Thyroid gland (tissue), 4 donors: ENCODE measurements at regions not wholly inside any gene's neighbourhood (a gene's known extent, or its start where the extent isn't known, plus 50 kb on each side); places are given as distances from the start of the nearest gene placed in this dataset.

ENCODE experiments used
- DNase-seq, 2 donors: peaks; one replicate each; pipeline ENCODE4 v3.0.0-alpha.2; 2019
- H3K27ac ChIP-seq, 3 donors: fragments of 200-600 bp; sonication (generic); 1 replicate in 2 of 3; 2 replicates in 1 of 3; pipeline ENCODE4 v1.5.1; 2016 to 2019; ENCODE audit warnings: mild to moderate bottlenecking in 1 of 3, moderate library complexity in 1 of 3
- H3K27me3 ChIP-seq: fragments of 200-600 bp; sonication (generic); one replicate; pipeline ENCODE4 v1.5.1; 2019
- H3K36me3 ChIP-seq, 2 donors: fragments of 200-600 bp; sonication (generic); one replicate each; pipeline ENCODE4 v1.5.1; 2016 to 2019
- H3K4me1 ChIP-seq, 2 donors: fragments of 200-600 bp; sonication (generic); one replicate each; pipeline ENCODE4 v1.5.1; 2017 to 2019
- H3K4me3 ChIP-seq, 3 donors: fragments of 200-600 bp; sonication (generic); replicated peaks in 1 of 3; 1 replicate in 2 of 3; 2 replicates in 1 of 3; pipeline ENCODE4 v1.5.1; 2016; ENCODE audit warnings: mild to moderate bottlenecking in 1 of 3
- H3K9me3 ChIP-seq: fragments of 200-600 bp; sonication (generic); one replicate; pipeline ENCODE4 v1.5.1; 2017
- CTCF ChIP-seq, 6 experiments: fragments of 200-600 bp in 3 of 6; fragments of 450-650 bp in 3 of 6; sonication (generic) in 3 of 6; IDR thresholded peaks; one replicate each; pipeline ENCODE4 v1.5.1; 2016 to 2019; ENCODE audit warnings: antibody characterized with exemption in 6 of 6, mild to moderate bottlenecking in 2 of 6, inconsistent platforms in 1 of 6, moderate library complexity in 1 of 6
- POLR2A ChIP-seq, 2 donors: fragments of 450-650 bp; IDR thresholded peaks; one replicate each; pipeline ENCODE4 v1.6.1; 2017; ENCODE audit warnings: antibody characterized with exemption in 2 of 2, mild to moderate bottlenecking in 2 of 2, moderate library complexity in 1 of 2
- WGBS, 2 donors: methylation state at CpG; one replicate each; pipeline ENCODE4 v1.1.5; 2017; 5-methylcytosine and 5-hydroxymethylcytosine counted together
- intact Hi-C: fragments of 100-400 bp; cut with DNase I; formaldehyde crosslinking; loops from one replicate; pipeline ENCODE4 v1.15.1; 2023

DNA sequence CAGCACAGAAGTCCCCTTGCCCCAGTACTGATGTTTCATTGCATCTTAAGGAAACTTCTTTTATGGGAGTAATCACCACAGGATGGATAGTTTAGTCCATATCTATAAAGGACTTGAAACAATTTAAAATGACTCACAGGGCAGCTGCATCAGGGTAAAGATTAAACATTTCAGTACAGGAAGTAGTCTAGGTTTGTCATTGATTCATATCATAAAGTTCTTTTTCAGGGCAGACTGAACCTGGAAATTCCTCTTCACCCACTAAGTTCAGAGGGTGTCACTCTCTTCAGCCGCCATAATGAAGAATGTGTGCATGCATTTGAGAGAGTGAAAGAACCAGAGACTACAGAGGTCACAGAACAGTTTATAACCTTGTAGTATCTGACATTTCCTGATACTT, 296.3 kb upstream of the JAG1 start:
- H3K27me3 ChIP-seq: no peaks in the 10 kb centered on the region
- no peaks in the 10 kb centered on the region for H3K9me3 ChIP-seq
- no peaks in the 10 kb centered on the region for H3K4me1 ChIP-seq
- no peak for TF ChIP-seq CTCF (IDR thresholded peaks at IDR 0.05)
- no peak for TF ChIP-seq POLR2A (IDR thresholded peaks at IDR 0.05)
- intact Hi-C loops: no loop called here
- H3K27ac ChIP-seq: no peak overlapping the region
- WGBS, 2 donors: 94 to 97% methylated on average over 1 of the region's 1 CpG
- no peak overlapping the region for H3K4me3 ChIP-seq
- H3K36me3 ChIP-seq: no peaks in the 10 kb centered on the region
- no peak for DNase-seq

DNA sequence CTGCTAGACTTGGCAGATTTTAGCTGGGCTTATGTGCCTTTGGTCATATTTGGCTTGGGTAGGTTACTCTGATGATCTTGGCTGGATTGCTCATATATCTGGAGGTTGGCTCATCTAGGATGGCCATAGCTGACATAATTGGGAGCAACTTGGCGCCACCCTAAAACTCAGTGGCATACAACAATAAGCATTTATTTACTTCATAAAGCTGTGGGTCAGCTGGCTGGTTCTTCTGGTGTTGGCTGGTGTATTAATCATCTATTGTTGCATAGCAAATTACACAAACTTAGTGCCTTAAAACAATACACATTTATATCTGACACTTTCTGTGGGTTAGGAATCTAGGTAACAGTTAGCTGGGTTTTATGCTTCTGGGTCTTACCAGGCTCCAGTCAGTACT, 297.3 kb upstream of the JAG1 start:
- no peak overlapping the region for H3K4me3 ChIP-seq
- no peak overlapping the region for H3K27ac ChIP-seq
- H3K4me1 ChIP-seq: no peaks in the 10 kb centered on the region
- intact Hi-C loops: no loop called here
- H3K9me3 ChIP-seq: no peaks in the 10 kb centered on the region
- no peaks in the 10 kb centered on the region for H3K27me3 ChIP-seq
- TF ChIP-seq POLR2A (IDR thresholded peaks at IDR 0.05) (no peak), CTCF (IDR thresholded peaks at IDR 0.05) (no peak)
- no peak for DNase-seq
- WGBS, 2 donors: 90 to 100% methylated on average over 1 of the region's 1 CpG
- no peaks in the 10 kb centered on the region for H3K36me3 ChIP-seq

- Histone ChIP-seq H3K27ac (no peak overlapping the region), H3K36me3 (no peaks in the 10 kb centered on the region), H3K4me1 (no peaks in the 10 kb centered on the region), H3K4me3 (no peak overlapping the region), H3K9me3 (no peaks in the 10 kb centered on the region), H3K27me3 (no peaks in the 10 kb centered on the region)
- WGBS, 2 donors: 78% methylated on average over 4 of the region's 4 CpGs
- no peak for DNase-seq
- TF ChIP-seq CTCF (IDR thresholded peaks at IDR 0.05): no peak
- TF ChIP-seq POLR2A (IDR thresholded peaks at IDR 0.05): no peak
- intact Hi-C loops: no loop called here
Measured at GRCh38 chr20:10972219-10972860, 298.5 kb upstream of the JAG1 start.

GRCh38 chr20:10976051-10976450, 302.3 kb upstream of the JAG1 start:
- Histone ChIP-seq H3K27me3 (no peaks in the 10 kb centered on the region), H3K9me3 (no peaks in the 10 kb centered on the region), H3K27ac (no peak overlapping the region), H3K4me3 (no peak overlapping the region), H3K4me1 (no peaks in the 10 kb centered on the region), H3K36me3 (no peaks in the 10 kb centered on the region)
- TF ChIP-seq POLR2A (IDR thresholded peaks at IDR 0.05) (no peak), CTCF (IDR thresholded peaks at IDR 0.05) (no peak)
- DNase-seq: no peak
- intact Hi-C loops: no loop called here
- 91 to 93% methylated on average over 6 of the region's 6 CpGs for WGBS, 2 donors

DNA sequence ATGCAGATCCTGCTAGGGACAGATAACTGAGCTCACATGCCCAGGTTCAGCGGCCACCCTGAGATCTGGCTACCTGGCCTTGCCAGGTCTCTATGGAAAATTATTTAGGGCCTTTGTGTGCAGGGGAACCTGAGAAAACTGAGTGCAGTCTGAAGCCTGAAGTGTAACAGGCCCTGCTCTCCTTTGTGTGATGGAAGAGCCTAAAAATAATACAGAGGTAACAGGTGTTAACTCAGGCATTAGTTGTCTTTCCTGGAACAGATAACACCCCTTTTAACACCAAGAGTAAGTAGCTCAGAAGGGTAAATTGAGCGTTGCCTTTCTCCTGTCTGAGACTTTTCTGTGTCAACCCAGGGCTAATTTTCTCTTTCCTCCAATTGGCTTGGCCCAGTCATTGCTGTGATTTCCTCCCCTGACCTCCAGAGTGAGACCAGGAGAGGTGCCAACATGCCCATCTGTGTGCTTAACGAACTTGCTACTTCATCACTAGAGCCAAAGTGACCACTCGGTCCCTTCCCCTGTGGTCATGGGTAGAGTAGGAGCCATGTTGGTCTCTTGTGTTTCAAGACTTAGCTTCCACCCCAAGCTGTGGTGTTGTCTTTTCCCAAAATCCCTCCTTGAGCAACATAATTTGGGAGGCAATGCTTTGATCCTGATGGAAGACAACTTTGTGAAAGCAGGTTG, 304.4 kb upstream of the JAG1 start:
- Histone ChIP-seq H3K4me3 (no peak overlapping the region), H3K36me3 (no peaks in the 10 kb centered on the region), H3K4me1 (no peaks in the 10 kb centered on the region), H3K27me3 (no peaks in the 10 kb centered on the region), H3K27ac (no peak overlapping the region), H3K9me3 (no peaks in the 10 kb centered on the region)
- WGBS, 2 donors: 84 to 87% methylated on average over 4 of the region's 4 CpGs
- TF ChIP-seq POLR2A (IDR thresholded peaks at IDR 0.05) (no peak), CTCF (IDR thresholded peaks at IDR 0.05) (no peak)
- intact Hi-C loops: no loop called here
- no peak for DNase-seq
